DND-41 (cell line): ENCODE measurements at regions not wholly inside any gene's neighbourhood (a gene's known extent, or its start where the extent isn't known, plus 50 kb on each side); places are given as distances from the start of the nearest gene placed in this dataset.

Source experiments
- ATAC-seq: fragments of 200-7000 bp; cut with Tn5 transposase; 3 replicates; pipeline ENCODE4 v1.9.1; 2021; ENCODE audit warnings: low read depth; ENCODE audit not compliant: insufficient read depth
- DNase-seq: peaks from one replicate; pipeline ENCODE4 v3.0.0-alpha.2; 2020
- H2AFZ ChIP-seq: 2 replicates; pipeline ENCODE4 v1.6.0; 2012; ENCODE audit warnings: low read depth, low read length
- H3K27ac ChIP-seq: 2 replicates; pipeline ENCODE4 v1.5.1; 2012; ENCODE audit warnings: low read length, inconsistent platforms
- H3K27me3 ChIP-seq: fragments of 200-600 bp; sonication (generic); 2 replicates; pipeline ENCODE4 v1.6.0; 2012; ENCODE audit warnings: low read length, mild to moderate bottlenecking, inconsistent platforms; ENCODE audit not compliant: insufficient read depth, poor library complexity
- H3K36me3 ChIP-seq: 2 replicates; pipeline ENCODE4 v1.5.1; 2012; ENCODE audit warnings: low read length, inconsistent platforms; ENCODE audit not compliant: insufficient read depth
- H3K4me1 ChIP-seq: 2 replicates; pipeline ENCODE4 v1.5.1; 2012; ENCODE audit warnings: mild to moderate bottlenecking, low read length; ENCODE audit not compliant: insufficient read depth
- H3K4me2 ChIP-seq: 2 replicates; pipeline ENCODE4 v1.6.0; 2012; ENCODE audit warnings: mild to moderate bottlenecking, moderate library complexity, low read length, inconsistent platforms; ENCODE audit not compliant: insufficient read depth
- H3K4me3 ChIP-seq, 2 experiments: fragments of 200-600 bp in 1 of 2; shearing (Covaris generic) in 1 of 2; 2 replicates each; pipeline ENCODE4 v1.5.1; 2012 to 2016; ENCODE audit warnings: inconsistent platforms in 2 of 2, low read length in 2 of 2, mild to moderate bottlenecking in 2 of 2, low read depth in 1 of 2, moderate library complexity in 1 of 2
- H3K79me2 ChIP-seq: 2 replicates; pipeline ENCODE4 v1.6.0; 2012; ENCODE audit warnings: low read length, inconsistent platforms; ENCODE audit not compliant: insufficient read depth
- H3K9ac ChIP-seq: 2 replicates; pipeline ENCODE4 v1.6.0; 2012; ENCODE audit warnings: low read depth, mild to moderate bottlenecking, inconsistent platforms, low read length, moderate library complexity
- H3K9me3 ChIP-seq: 2 replicates; pipeline ENCODE4 v1.5.1; 2012; ENCODE audit warnings: low read length, moderate library complexity, mild to moderate bottlenecking, inconsistent platforms; ENCODE audit not compliant: insufficient read depth, severe bottlenecking
- H4K20me1 ChIP-seq: 2 replicates; pipeline ENCODE4 v1.6.0; 2012; ENCODE audit warnings: low read length; ENCODE audit not compliant: insufficient read depth
- CTCF ChIP-seq: IDR thresholded peaks from 2 replicates; pipeline ENCODE4 v1.5.1; 2012; ENCODE audit warnings: borderline replicate concordance, low read length, moderate library complexity, mild to moderate bottlenecking; ENCODE audit not compliant: poor library complexity, severe bottlenecking; ENCODE audit errors: extremely low read depth
- EZH2 ChIP-seq: IDR thresholded peaks from 3 replicates; pipeline ENCODE4 v1.6.1; 2012; ENCODE audit warnings: borderline replicate concordance, low read depth, mild to moderate bottlenecking, moderate library complexity, low read length, inconsistent platforms; ENCODE audit not compliant: severe bottlenecking

- Histone ChIP-seq H4K20me1 (no peaks in the 10 kb centered on the region), H3K9me3 (no peaks in the 10 kb centered on the region), H3K79me2 (no peaks in the 10 kb centered on the region), H3K36me3 (no peaks in the 10 kb centered on the region), H3K4me2 (no peak overlapping the region), H3K4me3 (no peak overlapping the region), H2AFZ (no peak overlapping the region), H3K4me1 (no peaks in the 10 kb centered on the region), H3K9ac (no peak overlapping the region), H3K27ac (no peak overlapping the region), H3K27me3 (peaks cover 7% of the 10 kb centered on the region)
- DNase-seq, result no peak
- TF ChIP-seq EZH2 (no peak), CTCF (no peak)
- ATAC-seq, result no peak
Measured at GRCh38 chr20:55678970-55679667, 326.2 kb downstream of the CBLN4 start.

- H4K20me1 ChIP-seq, result no peaks in the 10 kb centered on the region
- no peaks in the 10 kb centered on the region for H3K9me3 ChIP-seq
- no peak overlapping the region for H2AFZ ChIP-seq
- H3K4me1 ChIP-seq, result no peaks in the 10 kb centered on the region
- DNase-seq, result no peak
- H3K4me3 ChIP-seq, result no peak overlapping the region
- no peak for TF ChIP-seq CTCF
- H3K79me2 ChIP-seq, result no peaks in the 10 kb centered on the region
- no peak overlapping the region for H3K9ac ChIP-seq
- no peak overlapping the region for H3K4me2 ChIP-seq
- no peak for ATAC-seq
- H3K27ac ChIP-seq, result no peak overlapping the region
- no peaks in the 10 kb centered on the region for H3K36me3 ChIP-seq
- peaks cover 3% of the 10 kb centered on the region for H3K27me3 ChIP-seq
Measured at GRCh38 chr20:55678126-55678525, 327.2 kb downstream of the CBLN4 start.

GRCh38 chr20:55677011-55677410 is 328.3 kb downstream of the CBLN4 start:
- no peak for DNase-seq
- no peak for ATAC-seq
- Histone ChIP-seq H3K36me3 (no peaks in the 10 kb centered on the region), H3K9ac (no peak overlapping the region), H2AFZ (no peak overlapping the region), H4K20me1 (no peaks in the 10 kb centered on the region), H3K27ac (no peak overlapping the region), H3K4me3 (no peak overlapping the region), H3K79me2 (no peaks in the 10 kb centered on the region), H3K9me3 (no peaks in the 10 kb centered on the region), H3K4me2 (no peak overlapping the region), H3K4me1 (no peaks in the 10 kb centered on the region), H3K27me3 (no peaks in the 10 kb centered on the region)
- TF ChIP-seq EZH2 (no peak), CTCF (no peak)
